Stimulated activated CD4-positive, alpha-beta T cell treated with anti-CD3 and anti-CD28 coated beads, Interleukin-15, amount 100 ng/mL, for 1 hour (primary cell): ENCODE measurements at regions not wholly inside any gene's neighbourhood (a gene's known extent, or its start where the extent isn't known, plus 50 kb on each side); places are given as distances from the start of the nearest gene placed in this dataset.

Source experiments
- DNase-seq, 2 donors: peaks; one replicate each; pipeline ENCODE4 v3.0.0-alpha.2; 2020; ENCODE audit warnings: low read depth in 1 of 2, low spot score in 1 of 2

- no peak for DNase-seq
Observed at GRCh38 chr2:147792966-147793617, 51.7 kb upstream of the ACVR2A start.

DNA sequence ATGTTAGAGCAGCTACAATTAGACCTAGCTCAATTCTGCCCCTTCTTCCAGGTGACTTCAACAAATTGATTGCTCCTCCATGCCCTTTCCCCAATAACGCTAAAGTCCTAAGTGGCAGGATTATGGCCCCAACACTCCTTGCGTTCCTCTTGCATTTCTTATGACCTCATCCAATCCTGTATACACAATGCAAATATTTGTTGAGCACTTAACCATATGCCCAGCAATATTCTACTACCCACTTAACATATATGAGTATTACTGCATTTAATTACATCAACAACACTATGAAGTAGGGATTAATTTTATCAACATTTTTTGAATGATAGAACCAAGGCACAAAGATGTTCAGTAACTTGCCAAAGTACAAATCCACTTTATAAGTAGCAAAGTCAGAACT lies 54.2 kb upstream of the ACVR2A start:
- no peak for DNase-seq

GRCh38 chr2:147789720-147790119 lies 55.1 kb upstream of the ACVR2A start:
- no peak for DNase-seq

DNA sequence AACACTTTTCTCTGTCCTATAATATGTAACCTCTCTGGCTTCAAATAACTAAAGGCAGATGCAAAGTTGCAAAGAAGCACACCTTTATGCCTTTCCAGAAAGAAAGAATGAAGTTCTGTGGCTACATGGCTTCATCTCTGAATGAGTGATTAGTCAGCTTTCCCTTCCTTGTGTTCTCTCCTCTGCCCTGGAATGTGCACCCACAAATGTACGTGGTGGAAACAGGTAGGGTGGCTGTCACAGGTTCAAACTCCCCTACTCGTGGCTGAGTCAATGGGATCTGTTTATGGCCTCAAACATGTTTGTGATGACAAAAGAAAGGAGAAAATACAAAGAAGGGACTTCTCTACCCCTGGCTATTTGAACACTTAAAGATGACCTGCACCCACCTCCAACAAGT lies 55.5 kb upstream of the ACVR2A start:
- no peak for DNase-seq

DNA sequence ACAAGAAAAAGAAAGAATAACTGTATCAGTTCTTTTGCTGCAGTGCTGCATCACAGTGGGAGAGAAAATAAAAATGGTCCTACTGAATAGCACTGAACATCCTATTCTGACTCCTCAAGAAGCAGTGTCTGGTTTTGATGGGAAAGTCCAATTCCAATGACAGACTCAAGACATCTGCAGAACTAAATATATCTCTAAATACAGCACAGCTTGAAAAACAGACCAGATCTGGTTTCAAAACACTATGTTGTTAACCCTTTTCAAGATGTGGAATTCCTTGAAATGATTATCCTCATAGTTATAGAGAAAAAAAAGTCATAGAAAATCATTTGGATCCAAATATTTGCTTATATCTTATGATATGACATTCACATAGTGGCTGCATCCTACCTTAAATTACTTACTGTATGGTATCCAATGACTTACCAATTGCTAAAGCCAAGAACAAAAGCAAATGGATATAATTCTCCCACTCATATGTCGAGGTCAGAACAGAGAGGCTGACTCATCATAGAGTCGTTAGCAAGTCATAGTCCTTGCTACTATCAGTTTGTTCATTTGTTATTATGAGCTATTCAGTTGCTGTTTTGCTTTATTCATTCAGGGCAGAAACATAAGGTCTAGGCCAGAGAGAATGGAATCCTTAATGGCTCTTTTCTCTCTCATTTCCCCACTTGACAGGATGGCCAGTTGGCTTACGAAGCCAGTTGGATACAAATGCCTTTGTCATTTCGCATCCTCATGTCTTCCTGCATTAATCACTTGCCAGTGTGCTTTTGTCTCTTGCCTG lies 62.5 kb upstream of the ACVR2A start:
- no peak for DNase-seq

GRCh38 chr2:147779440-147779839 lies 65.4 kb upstream of the ACVR2A start:
- DNase-seq = no peak

GRCh38 chr2:147777394-147777793 lies 67.4 kb upstream of the ACVR2A start:
- DNase-seq = no peak

- DNase-seq = no peak
Observed at GRCh38 chr2:147774805-147775204, 70.0 kb upstream of the ACVR2A start.

GRCh38 chr2:147773479-147773878 lies 71.3 kb upstream of the ACVR2A start:
- no peak for DNase-seq

DNA sequence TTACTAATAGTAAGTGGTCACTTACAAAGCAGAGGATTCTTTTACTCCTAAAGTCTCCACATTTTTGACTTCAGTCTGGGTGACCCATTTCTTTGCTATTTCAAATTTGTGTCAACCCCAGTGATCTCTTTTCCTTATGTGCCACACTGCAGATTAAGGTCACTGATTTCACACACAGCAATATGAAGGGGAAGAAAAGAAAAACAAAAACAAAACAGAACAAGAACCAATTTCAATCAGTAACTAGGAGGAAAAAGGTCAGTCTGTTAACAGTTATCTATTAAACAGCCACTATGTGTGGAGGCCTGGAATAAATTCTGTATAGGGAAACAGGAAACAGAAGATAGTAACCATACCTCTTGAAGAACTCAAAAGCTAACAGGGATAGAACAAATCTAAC lies 72.0 kb upstream of the ACVR2A start:
- no peak for DNase-seq

DNA sequence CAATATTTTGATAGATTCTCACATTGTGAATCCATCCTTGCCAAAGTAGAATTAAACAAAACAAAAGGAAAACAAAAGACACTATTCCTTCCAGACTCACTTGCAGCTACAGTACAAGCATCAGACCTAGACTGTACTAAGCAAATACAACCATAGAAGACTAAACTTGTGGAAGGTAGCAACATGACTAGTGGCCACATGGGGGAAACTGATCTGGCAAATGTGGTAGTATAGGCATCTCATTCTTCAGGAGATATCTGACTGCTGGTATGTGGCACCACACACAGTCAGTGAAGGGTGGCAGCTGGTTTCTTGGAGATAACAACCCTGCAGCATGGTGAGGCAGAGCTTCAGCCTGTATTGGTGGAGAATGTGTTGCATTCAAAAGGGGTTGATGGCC lies 81.0 kb upstream of the ACVR2A start:
- no peak for DNase-seq

GRCh38 chr2:147760984-147761383 lies 83.8 kb upstream of the ACVR2A start:
- no peak for DNase-seq

DNA sequence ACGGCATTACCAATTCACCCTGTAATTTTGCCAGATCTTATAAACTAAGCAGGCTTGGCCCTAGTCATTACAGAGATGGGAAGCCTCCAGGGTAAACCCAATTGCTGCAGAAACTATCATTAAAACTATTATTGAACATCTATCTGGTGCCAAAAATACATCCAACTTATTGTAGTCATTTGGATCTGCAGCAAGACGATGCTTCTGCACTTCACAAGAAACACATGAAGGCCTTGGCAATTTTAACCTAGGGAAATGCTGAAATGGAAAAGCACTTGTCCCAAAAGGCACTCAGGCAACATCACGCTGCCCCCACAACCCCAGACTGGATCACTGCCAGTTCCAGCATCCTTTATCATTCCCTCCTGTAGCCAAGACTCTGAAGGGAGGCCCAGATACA lies 85.3 kb upstream of the ACVR2A start:
- DNase-seq = no peak

DNA sequence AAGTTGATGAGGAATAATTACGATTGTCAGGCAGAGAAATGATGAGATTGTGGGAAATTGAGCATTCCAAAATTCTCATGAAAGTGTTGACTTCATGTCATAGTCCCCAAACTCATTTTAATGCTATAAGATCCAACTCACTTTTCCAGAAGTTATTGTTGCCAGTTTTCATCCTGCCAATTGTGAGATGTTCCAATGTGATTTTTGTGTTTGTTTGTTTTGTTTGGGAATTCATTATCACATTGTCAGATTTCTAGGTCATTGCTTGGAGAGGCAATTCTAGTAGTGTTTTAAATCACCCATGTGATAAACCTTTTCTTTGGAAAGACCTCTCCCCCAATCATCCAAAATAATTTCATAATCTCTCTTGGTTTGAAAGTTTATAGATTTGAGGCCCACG lies 86.0 kb upstream of the ACVR2A start:
- DNase-seq = no peak

DNA sequence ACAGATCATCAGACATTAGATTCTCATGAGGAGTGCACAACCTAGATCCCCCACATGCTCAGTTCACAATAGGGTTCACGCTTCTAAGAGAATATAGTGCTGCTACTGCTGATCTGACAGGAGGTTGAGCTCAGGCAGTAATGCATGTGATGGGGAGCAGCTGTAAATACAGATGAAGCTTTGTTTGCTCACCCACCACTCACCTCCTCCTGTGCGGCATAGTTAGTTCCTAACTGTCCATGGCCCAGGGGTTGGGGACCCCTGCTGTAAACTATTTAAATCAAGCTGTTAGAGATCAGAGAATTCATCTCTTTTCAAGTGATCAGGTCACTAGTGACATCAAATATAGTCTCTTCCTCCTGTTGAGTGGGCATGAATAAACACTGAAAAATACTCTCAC lies 88.8 kb upstream of the ACVR2A start:
- no peak for DNase-seq

- no peak for DNase-seq
Observed at GRCh38 chr2:147740211-147740927, 104.5 kb upstream of the ACVR2A start.

GRCh38 chr2:147739508-147739907 lies 105.3 kb upstream of the ACVR2A start:
- no peak for DNase-seq

DNA sequence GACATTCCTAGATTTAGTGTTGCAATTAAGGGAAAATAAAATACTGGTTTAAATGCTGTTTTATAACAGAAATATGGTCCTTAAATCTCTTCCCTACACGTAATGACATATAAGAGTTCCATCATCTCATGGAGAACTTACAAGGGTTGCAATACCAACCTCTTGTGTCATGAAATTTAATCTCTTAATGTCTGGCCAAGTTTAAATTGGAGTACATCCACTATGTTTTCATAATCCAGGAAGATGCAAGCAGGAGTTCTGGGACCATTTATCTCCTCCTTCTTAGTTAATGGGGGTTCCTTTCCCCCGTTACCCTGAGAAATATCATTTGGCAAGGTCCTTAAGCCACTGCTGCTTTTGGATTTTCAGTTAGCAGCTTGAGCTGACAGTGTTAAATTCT lies 126.0 kb upstream of the ACVR2A start:
- DNase-seq = no peak

- no peak for DNase-seq
Observed at GRCh38 chr2:147716906-147717305, 127.9 kb upstream of the ACVR2A start.

GRCh38 chr2:147715807-147716206 lies 129.0 kb upstream of the ACVR2A start:
- DNase-seq = no peak

GRCh38 chr2:147714582-147714981 lies 130.2 kb upstream of the ACVR2A start:
- DNase-seq = no peak

GRCh38 chr2:147713349-147713748 lies 131.5 kb upstream of the ACVR2A start:
- no peak for DNase-seq
